Smooth muscle cell (in vitro differentiated cells): ENCODE measurements at regions not wholly inside any gene's neighbourhood (a gene's known extent, or its start where the extent isn't known, plus 50 kb on each side); places are given as distances from the start of the nearest gene placed in this dataset.
A peak's percentile ranks its signal among the peaks of the same experiment; 100 is the strongest.

Experiments
- DNase-seq: peaks from one replicate; lab custom pipeline; 2025; ENCODE audit not compliant: unreplicated experiment; lab: John Stamatoyannopoulos, UW
- H2AFZ ChIP-seq: fragments of 200-600 bp; sonication (generic); 2 replicates; pipeline ENCODE4 v1.6.0; 2016; ENCODE audit warnings: antibody characterized with exemption, low read depth, mild to moderate bottlenecking
- H3F3A ChIP-seq: fragments of 200-600 bp; sonication (generic); 2 replicates; pipeline ENCODE4 v1.6.0; 2017; ENCODE audit warnings: antibody characterized with exemption, low read depth
- H3K27ac ChIP-seq: fragments of 200-600 bp; sonication (generic); 2 replicates; pipeline ENCODE4 v1.5.1; 2016; ENCODE audit warnings: low read depth, mild to moderate bottlenecking
- H3K27me3 ChIP-seq: fragments of 200-600 bp; sonication (generic); 2 replicates; pipeline ENCODE4 v1.6.1; 2016; ENCODE audit warnings: low read depth, mild to moderate bottlenecking
- H3K36me3 ChIP-seq: fragments of 200-600 bp; sonication (generic); 2 replicates; pipeline ENCODE4 v1.5.1; 2016; ENCODE audit warnings: low read depth
- H3K4me1 ChIP-seq: fragments of 200-600 bp; sonication (generic); 2 replicates; pipeline ENCODE4 v1.5.1; 2016; ENCODE audit warnings: low read depth
- H3K4me2 ChIP-seq: fragments of 200-600 bp; sonication (generic); 2 replicates; pipeline ENCODE4 v1.6.0; 2016; ENCODE audit warnings: mild to moderate bottlenecking
- H3K4me3 ChIP-seq: fragments of 200-600 bp; sonication (generic); 2 replicates; pipeline ENCODE4 v1.5.1; 2016; ENCODE audit warnings: mild to moderate bottlenecking
- H3K79me2 ChIP-seq: fragments of 200-600 bp; sonication (generic); 2 replicates; pipeline ENCODE4 v1.6.0; 2016; ENCODE audit warnings: low read depth, mild to moderate bottlenecking
- H3K9ac ChIP-seq: fragments of 200-600 bp; sonication (generic); 2 replicates; pipeline ENCODE4 v1.6.0; 2016; ENCODE audit warnings: low read depth
- H3K9me3 ChIP-seq: fragments of 200-600 bp; sonication (generic); replicated peaks from 2 replicates; pipeline ENCODE4 v1.5.1; 2016; ENCODE audit warnings: low read depth
- H4K20me1 ChIP-seq: fragments of 200-600 bp; sonication (generic); 2 replicates; pipeline ENCODE4 v1.6.0; 2016; ENCODE audit warnings: low read depth
- WGBS: methylation state at CpG from one replicate; pipeline ENCODE4 v1.1.7; 2016; ENCODE audit warnings: low lambda C conversion rate; 5-methylcytosine and 5-hydroxymethylcytosine counted together
- TF ChIP-seq, protein P1 (sequence below): fragments of 200-600 bp; sonication (generic); IDR thresholded peaks from 2 replicates; pipeline ENCODE4 v1.5.1; 2017; ENCODE audit warnings: borderline replicate concordance, mild to moderate bottlenecking, antibody characterized with exemption; ENCODE audit not compliant: insufficient read depth, poor library complexity, severe bottlenecking

GRCh38 chr13:107289540-107289939 is 721.6 kb upstream of the ARGLU1 start:
- Histone ChIP-seq H3K36me3 (no peaks in the 10 kb centered on the region), H3K4me2 (no peak overlapping the region), H3K9me3 (no peaks in the 10 kb centered on the region), H3F3A (no peaks in the 10 kb centered on the region), H2AFZ (no peak overlapping the region), H4K20me1 (no peaks in the 10 kb centered on the region), H3K27ac (no peak overlapping the region), H3K27me3 (no peaks in the 10 kb centered on the region), H3K4me1 (no peaks in the 10 kb centered on the region), H3K4me3 (no peak overlapping the region), H3K9ac (no peak overlapping the region), H3K79me2 (no peaks in the 10 kb centered on the region)
- 84% methylated on average over 5 of the region's 5 CpGs for WGBS
- TF ChIP-seq, protein P1, sequence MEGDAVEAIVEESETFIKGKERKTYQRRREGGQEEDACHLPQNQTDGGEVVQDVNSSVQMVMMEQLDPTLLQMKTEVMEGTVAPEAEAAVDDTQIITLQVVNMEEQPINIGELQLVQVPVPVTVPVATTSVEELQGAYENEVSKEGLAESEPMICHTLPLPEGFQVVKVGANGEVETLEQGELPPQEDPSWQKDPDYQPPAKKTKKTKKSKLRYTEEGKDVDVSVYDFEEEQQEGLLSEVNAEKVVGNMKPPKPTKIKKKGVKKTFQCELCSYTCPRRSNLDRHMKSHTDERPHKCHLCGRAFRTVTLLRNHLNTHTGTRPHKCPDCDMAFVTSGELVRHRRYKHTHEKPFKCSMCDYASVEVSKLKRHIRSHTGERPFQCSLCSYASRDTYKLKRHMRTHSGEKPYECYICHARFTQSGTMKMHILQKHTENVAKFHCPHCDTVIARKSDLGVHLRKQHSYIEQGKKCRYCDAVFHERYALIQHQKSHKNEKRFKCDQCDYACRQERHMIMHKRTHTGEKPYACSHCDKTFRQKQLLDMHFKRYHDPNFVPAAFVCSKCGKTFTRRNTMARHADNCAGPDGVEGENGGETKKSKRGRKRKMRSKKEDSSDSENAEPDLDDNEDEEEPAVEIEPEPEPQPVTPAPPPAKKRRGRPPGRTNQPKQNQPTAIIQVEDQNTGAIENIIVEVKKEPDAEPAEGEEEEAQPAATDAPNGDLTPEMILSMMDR: no peak
- DNase-seq: no peak

DNA sequence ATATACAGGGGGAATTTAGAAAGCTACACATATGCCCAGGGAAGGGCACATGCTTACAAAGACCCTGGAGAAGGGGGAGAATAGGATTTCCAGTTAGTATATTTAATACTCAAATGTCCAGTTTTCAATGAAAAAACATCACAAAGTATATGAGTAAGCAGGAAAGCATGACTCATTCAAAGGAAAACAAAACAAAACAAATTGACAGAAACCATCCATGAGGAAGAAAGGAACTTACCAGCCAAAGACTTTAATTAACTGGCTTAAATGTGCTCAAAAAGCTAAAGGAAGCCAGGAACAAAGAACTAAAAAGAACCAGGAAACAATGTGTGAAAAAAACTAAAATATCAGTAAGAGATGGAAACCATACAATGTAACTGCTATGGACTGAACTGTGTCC is 716.2 kb upstream of the ARGLU1 start:
- no peak overlapping the region for H3K4me2 ChIP-seq
- no peaks in the 10 kb centered on the region for H3K4me1 ChIP-seq
- no peaks in the 10 kb centered on the region for H3K36me3 ChIP-seq
- no peaks in the 10 kb centered on the region for H3K9me3 ChIP-seq
- no peak for DNase-seq
- no peaks in the 10 kb centered on the region for H4K20me1 ChIP-seq
- H3K4me3 ChIP-seq: no peak overlapping the region
- H3F3A ChIP-seq: no peaks in the 10 kb centered on the region
- no peaks in the 10 kb centered on the region for H3K27me3 ChIP-seq
- TF ChIP-seq, protein P1: no peak
- H3K79me2 ChIP-seq: no peaks in the 10 kb centered on the region
- H2AFZ ChIP-seq: no peak overlapping the region
- H3K9ac ChIP-seq: no peak overlapping the region
- peak overlapping the region; percentile 47 for H3K27ac ChIP-seq

GRCh38 chr13:107277911-107278310 is 710.0 kb upstream of the ARGLU1 start:
- Histone ChIP-seq H3K79me2 (no peaks in the 10 kb centered on the region), H2AFZ (no peak overlapping the region), H3K27me3 (no peaks in the 10 kb centered on the region), H3K4me2 (no peak overlapping the region), H3K9ac (no peak overlapping the region), H3K4me1 (no peaks in the 10 kb centered on the region), H3K9me3 (no peaks in the 10 kb centered on the region), H3K4me3 (no peak overlapping the region), H4K20me1 (no peaks in the 10 kb centered on the region), H3K27ac (no peak overlapping the region), H3K36me3 (no peaks in the 10 kb centered on the region), H3F3A (no peaks in the 10 kb centered on the region)
- no peak for DNase-seq
- WGBS: 91% methylated on average over 6 of the region's 6 CpGs
- TF ChIP-seq, protein P1: no peak

DNA sequence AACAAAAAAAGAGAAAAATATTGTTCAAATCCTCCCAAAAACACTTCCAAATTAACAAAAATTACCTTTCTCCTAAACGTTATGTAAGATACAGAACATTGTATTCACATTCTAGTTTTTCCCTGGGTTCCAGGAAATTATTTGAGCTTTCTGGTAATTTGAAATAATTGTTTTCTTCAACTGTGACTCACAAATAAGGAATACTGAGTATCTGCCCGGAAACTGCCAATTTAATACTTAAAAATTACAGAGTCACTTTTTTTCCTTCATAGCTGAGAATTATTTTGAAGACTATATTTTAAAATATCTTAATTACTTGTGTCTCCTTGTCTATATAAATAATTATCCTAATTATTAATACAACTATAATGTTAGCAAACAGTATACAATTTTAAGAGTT is 709.0 kb upstream of the ARGLU1 start:
- Histone ChIP-seq H3K27ac (no peak overlapping the region), H3K27me3 (no peaks in the 10 kb centered on the region), H2AFZ (no peak overlapping the region), H3K9me3 (no peaks in the 10 kb centered on the region), H4K20me1 (no peaks in the 10 kb centered on the region), H3K79me2 (no peaks in the 10 kb centered on the region), H3K4me2 (no peak overlapping the region), H3K9ac (no peak overlapping the region), H3K4me1 (no peaks in the 10 kb centered on the region), H3K4me3 (no peak overlapping the region), H3F3A (no peaks in the 10 kb centered on the region), H3K36me3 (no peaks in the 10 kb centered on the region)
- DNase-seq: no peak
- 89% methylated on average over 2 of the region's 2 CpGs for WGBS
- TF ChIP-seq, protein P1: no peak
